ENCODE measurements at regions not wholly inside any gene's neighbourhood (a gene's known extent, or its start where the extent isn't known, plus 50 kb on each side); places are given as distances from the start of the nearest gene placed in this dataset.

- DNase-seq (ENCODE audit: low read depth, low spot score) = no peak
Observed at GRCh38 chr1:208837242-208837641, 593.1 kb upstream of the PLXNA2 start.

DNA sequence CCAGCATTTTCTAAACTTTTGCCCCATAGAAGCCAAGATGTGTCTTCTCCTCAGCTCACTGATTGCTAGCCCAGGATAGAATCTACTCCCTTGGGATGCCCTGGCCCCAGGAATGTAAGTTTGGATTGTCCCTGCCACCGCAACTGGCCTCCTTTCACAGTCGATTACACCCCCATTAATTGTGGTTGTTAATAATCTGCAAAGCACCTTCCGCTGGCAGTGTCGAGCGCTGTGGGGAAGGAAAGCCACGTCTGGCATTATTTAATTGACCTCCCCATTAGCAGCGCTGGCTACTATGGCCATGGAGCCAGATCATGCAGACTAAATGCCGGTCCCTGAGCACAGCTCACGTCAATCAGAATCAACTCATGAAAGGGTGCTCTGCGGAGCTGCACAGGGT, 597.3 kb upstream of the PLXNA2 start:
- no peak for DNase-seq (ENCODE audit: low read depth, low spot score)

DNA sequence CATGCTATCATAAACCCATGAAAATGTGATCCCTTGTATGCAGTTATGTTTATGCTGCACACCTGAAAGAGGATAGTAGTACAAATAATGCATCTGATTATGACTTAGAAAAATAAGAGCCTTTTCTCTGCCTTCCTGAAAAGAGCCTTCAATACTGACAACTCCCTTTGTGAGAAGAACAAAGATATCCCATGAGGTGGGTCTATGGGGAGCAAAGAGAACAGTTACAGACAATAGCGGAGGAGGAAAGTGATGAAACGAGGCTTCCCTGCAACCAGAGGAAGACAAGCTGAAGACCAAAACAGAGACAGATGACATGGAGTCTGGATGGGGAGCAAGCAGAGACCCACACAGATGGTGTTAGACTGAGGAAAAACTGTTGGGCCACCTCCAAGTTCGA, 598.3 kb upstream of the PLXNA2 start:
- DNase-seq (ENCODE audit: low read depth, low spot score) = no peak

GRCh38 chr1:208844158-208844557, 600.0 kb upstream of the PLXNA2 start:
- DNase-seq (ENCODE audit: low read depth, low spot score) = no peak

DNA sequence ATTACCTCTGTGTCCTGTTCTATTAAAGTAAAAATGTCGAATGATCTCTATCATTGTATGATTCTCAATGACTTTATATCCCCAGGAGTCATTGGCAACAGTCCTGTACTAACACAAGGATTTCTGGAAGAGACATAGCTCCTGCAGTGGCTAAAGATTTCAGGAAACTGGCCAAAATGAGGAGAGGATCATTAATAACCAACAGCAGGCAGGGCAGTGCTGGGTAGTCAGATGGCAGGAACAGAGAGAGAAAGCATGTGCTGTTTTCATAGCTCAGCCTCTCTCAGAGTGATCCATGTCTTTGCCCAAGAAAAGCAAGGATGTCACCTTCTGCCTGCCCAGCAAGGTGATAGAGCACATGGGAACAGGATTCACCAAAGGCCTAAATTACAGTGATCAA, 604.7 kb upstream of the PLXNA2 start:
- DNase-seq (ENCODE audit: low read depth, low spot score) = no peak

DNA sequence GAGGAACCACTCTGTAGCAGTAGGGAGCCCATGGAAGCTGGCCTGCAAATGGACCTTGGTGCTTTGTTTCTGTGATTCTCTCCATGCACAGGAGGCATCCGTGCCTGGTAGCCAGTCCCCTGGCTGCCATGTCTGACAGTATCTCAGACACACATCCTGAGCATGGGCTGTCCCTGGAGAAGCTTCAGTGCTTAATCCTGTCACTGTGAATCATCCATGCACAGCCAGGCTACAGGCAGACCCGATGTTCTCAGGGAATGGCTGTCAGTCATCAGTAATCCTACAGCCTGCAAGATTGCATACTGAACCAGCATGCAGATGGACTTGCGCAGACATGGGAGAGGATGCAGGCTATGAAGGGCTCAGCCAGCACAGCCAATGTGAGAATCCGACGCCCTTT, 606.3 kb upstream of the PLXNA2 start:
- no peak for DNase-seq (ENCODE audit: low read depth, low spot score)

DNA sequence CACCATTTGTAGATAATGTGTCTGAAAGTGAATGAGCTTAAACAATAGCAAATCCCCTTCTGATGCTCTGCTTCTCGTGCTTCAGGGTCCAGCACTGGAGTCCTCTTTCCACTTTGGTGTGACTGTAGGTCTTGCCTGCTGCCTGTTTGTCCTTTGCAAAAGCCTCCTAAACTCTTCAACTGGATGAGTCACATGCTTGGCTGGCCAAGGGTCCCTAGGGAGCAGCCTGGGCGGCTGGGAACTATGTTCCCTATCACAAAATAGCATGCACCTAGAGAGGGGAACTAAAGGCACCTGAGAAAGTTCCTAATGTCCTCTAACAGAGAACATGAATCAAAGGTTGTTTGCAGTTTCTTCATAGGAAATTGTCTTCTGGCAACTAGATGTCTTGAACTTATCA, 607.2 kb upstream of the PLXNA2 start:
- DNase-seq (ENCODE audit: low read depth, low spot score) = no peak

GRCh38 chr1:208852911-208853310, 608.7 kb upstream of the PLXNA2 start:
- DNase-seq (ENCODE audit: low read depth, low spot score) = no peak

DNA sequence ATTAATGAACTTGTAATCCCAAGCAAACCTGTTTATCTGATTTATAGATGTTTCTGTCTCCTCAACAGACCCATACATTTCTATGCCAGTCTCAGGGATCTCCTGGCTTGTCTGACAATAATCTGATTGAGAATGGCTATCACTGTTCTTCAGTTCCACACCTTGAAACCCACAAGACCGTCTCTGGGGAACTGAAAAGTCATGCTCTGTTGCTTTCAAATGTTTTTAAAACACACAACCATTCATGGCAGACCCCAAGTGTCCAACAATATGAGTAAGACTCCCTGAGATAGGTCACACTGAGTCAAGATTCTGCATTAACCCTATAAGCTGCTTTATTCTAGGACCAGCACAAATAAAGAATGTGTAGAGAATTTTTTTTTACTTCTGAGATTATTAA, 611.2 kb upstream of the PLXNA2 start:
- DNase-seq (ENCODE audit: low read depth, low spot score) = no peak

DNA sequence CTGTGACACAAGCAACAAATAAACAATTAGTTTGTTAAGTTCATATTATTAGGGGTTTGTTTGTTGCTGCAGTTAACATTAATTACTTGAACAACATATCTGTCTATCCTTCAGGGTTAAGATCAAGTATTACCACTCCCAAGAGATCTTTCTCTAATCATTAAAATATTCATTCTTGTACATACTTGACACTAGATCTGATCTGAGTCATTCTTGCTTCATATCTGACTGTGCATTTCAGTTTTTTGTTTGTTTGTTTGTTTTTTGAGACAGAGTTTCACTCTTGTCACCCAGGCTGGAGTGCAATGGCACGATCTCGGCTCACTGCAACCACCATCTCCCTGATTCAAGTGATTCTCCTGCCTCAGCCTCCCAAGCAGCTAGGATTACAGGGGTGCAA, 613.3 kb upstream of the PLXNA2 start:
- no peak for DNase-seq (ENCODE audit: low read depth, low spot score)

- DNase-seq (ENCODE audit: low read depth, low spot score) = no peak
Observed at GRCh38 chr1:208858738-208859137, 614.6 kb upstream of the PLXNA2 start.

DNA sequence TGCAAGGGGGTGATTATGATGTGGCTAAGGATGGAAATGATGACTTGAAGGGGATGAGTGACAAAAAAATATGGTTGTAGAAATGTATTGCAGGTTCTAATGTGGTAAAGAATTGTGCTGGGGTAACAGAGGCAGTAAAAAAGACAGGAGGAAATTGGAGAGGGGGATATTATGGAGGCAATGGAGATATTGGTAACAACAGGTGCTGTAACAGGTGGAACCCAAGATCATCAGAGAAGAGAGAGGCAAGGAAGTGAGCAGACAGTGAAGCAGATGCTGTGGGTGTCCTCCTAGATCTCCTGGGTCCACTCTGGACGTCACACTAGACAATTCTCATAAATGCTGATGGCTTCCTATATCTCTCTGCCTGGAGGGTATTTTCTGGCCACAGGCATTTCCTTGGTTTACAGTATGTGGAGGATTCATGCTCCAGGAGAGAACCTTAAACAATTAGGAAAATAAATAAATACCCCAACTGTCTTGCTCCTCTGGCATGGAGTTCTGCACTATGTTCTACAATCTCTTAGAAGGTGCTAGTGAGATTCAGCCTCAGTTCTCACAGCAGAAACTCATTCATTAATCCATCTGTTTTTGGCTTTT, 620.3 kb upstream of the PLXNA2 start:
- DNase-seq (ENCODE audit: low read depth, low spot score) = no peak

GRCh38 chr1:208866386-208866955, 622.3 kb upstream of the PLXNA2 start:
- DNase-seq (ENCODE audit: low read depth, low spot score) = no peak

DNA sequence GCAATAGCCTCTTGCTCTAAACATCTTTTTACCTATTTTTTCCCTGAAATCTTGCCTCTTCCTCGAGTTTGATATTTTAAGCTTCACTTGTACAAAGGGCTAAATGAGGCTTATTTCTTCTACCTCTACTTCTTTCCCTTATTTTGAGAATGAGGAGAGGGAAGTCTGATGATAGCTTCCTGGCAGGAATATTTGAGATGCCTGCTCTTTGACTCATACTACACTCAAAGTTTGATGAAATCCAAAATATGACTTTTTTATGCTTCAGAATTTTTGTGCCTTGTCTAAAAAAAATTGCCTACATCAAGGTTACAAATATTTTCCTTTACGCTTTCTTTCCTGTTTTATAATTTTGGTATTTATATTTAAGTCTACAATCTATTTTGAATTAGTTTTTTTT, 624.4 kb upstream of the PLXNA2 start:
- no peak for DNase-seq (ENCODE audit: low read depth, low spot score)

GRCh38 chr1:208874915-208875314, 630.7 kb upstream of the PLXNA2 start:
- DNase-seq (ENCODE audit: low read depth, low spot score) = no peak

- DNase-seq (ENCODE audit: low read depth, low spot score) = no peak
Observed at GRCh38 chr1:208879022-208879421, 634.8 kb upstream of the PLXNA2 start.

GRCh38 chr1:208880433-208881100, 636.4 kb upstream of the PLXNA2 start:
- no peak for DNase-seq (ENCODE audit: low read depth, low spot score)

DNA sequence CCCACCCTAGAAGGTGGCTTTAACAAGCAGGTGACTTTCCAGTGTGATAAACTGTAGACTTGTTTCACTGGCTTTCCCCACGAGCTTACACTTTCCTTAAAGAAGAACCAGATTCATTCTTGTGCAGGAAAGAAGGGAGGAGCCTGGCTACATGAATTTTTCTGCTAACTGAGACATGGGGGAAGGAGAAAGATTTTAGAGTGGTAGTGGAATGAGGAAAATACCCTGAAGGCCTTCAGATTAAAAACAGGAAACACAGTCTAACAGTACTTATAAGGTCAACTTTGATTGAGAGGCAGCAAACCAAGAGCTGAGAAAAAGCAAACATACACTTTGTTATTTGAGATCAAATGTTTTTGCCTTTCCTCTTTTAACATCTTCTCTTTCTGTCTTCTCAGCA, 640.9 kb upstream of the PLXNA2 start:
- DNase-seq (ENCODE audit: low read depth, low spot score) = no peak

GRCh38 chr1:208885650-208886049, 641.5 kb upstream of the PLXNA2 start:
- DNase-seq (ENCODE audit: low read depth, low spot score) = no peak

DNA sequence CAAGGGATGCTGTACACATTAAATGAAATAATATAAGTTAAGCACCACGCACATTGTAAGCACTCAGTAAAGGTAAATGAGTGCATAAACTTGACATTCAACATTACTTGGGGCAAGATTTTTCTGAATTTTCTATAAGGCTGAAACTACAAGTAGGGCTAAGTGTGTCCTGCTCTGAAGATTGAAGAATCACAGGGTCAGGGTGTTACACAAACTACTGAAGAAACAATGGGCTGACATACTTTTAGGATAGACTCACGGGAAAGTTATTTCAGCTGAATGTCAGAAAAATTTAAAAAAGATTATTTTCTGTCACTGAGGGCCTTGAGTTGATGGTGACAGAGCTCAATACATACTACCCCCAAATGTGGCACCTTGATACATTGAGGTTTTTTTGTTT, 644.2 kb upstream of the PLXNA2 start:
- no peak for DNase-seq (ENCODE audit: low read depth, low spot score)

GRCh38 chr1:208892147-208892546, 648.0 kb upstream of the PLXNA2 start:
- DNase-seq (ENCODE audit: low read depth, low spot score) = no peak

DNA sequence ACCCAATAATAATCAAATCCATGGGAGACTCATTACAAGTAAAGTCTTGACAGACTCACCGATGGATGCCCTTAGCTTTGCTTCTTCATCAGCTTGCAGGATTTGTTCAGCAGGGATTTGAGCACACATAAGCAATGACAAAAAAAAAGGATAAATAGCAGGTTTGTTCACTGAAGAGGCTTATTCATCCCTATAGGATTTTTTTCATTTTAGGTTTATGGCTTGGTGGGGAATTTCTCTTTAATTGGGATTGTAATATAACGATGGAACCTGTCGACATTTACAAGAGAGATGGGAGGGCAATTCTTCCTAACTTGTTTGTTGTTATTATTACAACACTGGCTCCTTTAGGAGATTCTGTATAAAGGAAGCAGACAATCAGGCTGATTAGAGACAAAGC, 649.1 kb upstream of the PLXNA2 start:
- DNase-seq (ENCODE audit: low read depth, low spot score) = no peak

DNA sequence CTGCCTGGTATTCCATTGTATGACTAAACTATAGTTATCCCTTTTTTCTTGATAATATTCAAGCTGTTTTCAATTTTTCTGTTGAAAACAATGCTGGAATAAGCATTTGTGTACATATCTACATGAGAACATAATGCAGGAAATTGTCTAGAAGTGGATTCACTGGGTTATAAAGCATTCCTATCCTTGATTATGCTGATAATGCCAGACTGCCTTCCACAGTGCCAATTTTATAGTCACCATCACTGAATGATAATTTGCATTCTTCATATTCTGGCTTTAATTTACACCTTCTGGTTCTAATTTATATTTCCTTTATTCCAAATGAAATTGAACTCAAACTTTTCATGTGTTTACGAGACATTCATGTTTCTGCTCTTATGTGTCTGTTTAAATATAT, 651.0 kb upstream of the PLXNA2 start:
- DNase-seq (ENCODE audit: low read depth, low spot score) = no peak

DNA sequence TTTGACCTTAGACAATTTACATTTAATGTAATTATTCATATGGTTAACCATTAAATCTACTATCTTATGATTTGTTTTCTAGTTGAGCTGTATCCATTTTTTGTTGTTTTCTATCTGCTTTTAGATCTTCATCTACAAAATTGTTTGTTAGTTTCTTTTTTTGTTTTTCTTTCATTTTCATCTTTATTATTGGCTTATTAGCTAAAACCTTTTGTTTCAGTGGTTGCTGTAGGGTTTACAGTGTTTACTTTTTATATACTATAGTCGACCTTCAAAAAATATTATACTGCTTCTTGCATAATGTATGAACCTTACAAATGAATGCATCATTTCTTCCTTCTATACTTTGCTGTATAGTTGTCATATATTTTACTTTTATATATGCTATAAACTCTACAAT, 651.6 kb upstream of the PLXNA2 start:
- DNase-seq (ENCODE audit: low read depth, low spot score) = no peak

Measured in activated naive CD8-positive, alpha-beta T cell treated with anti-CD3 and anti-CD28 coated beads, Interleukin-2, amount 50 U/mL, for 16 hours (primary cell).